Stomach (tissue), 8 donors: ENCODE measurements at regions not wholly inside any gene's neighbourhood (a gene's known extent, or its start where the extent isn't known, plus 50 kb on each side); places are given as distances from the start of the nearest gene placed in this dataset.

ENCODE experiments used
- DNase-seq, 2 donors: peaks; one replicate each; pipeline versions ENCODE4 v3.0.0 to v3.0.0-alpha.2; 2013 to 2019
- H3K27ac ChIP-seq, 5 donors: fragments of 200-600 bp in 4 of 5; sonication (generic) in 4 of 5; one replicate each; pipeline ENCODE4 v1.5.1; 2013 to 2019; ENCODE audit warnings: mild to moderate bottlenecking in 1 of 5, moderate library complexity in 1 of 5
- H3K27me3 ChIP-seq, 3 donors: fragments of 200-600 bp; sonication (generic); one replicate each; pipeline ENCODE4 v1.5.1; 2017 to 2019; ENCODE audit warnings: mixed run types in 1 of 3
- H3K36me3 ChIP-seq, 4 donors: fragments of 200-600 bp; sonication (generic); 1 replicate in 3 of 4; 2 replicates in 1 of 4; pipeline ENCODE4 v1.5.1; 2016 to 2019
- H3K4me1 ChIP-seq, 4 donors: fragments of 200-600 bp; sonication (generic); one replicate each; pipeline ENCODE4 v1.5.1; 2016 to 2019
- H3K4me3 ChIP-seq, 4 donors: fragments of 200-600 bp; sonication (generic) in 3 of 4; one replicate each; pipeline ENCODE4 v1.5.1; 2016 to 2019; ENCODE audit warnings: mild to moderate bottlenecking in 1 of 4
- H3K9me3 ChIP-seq, 4 donors: fragments of 200-600 bp; sonication (generic); one replicate each; pipeline ENCODE4 v1.5.1; 2016 to 2019
- CTCF ChIP-seq, 7 experiments: fragments of 450-650 bp in 4 of 7; fragments of 200-600 bp in 3 of 7; sonication (generic) in 3 of 7; IDR thresholded peaks; one replicate each; pipeline ENCODE4 v1.5.1; 2016 to 2019; ENCODE audit warnings: antibody characterized with exemption in 7 of 7, control low read depth in 2 of 7, mild to moderate bottlenecking in 1 of 7
- EP300 ChIP-seq: sonication (generic); formaldehyde crosslinking; IDR thresholded peaks from one replicate; pipeline ENCODE4 v1.6.1; 2017; ENCODE audit warnings: antibody characterized with exemption
- POLR2A ChIP-seq, 4 donors: fragments of 450-650 bp; IDR thresholded peaks; one replicate each; pipeline ENCODE4 v1.6.1; 2016; ENCODE audit warnings: antibody characterized with exemption in 4 of 4, control low read depth in 2 of 4, mild to moderate bottlenecking in 1 of 4, moderate library complexity in 1 of 4
- POLR2AphosphoS5 ChIP-seq, 3 donors: sonication (generic); formaldehyde crosslinking; IDR thresholded peaks; one replicate each; pipeline ENCODE4 v1.6.1; 2016; ENCODE audit warnings: antibody characterized with exemption in 3 of 3
- WGBS, 5 donors: extraction: QIAGEN DNeasy Blood & Tissue Kit in 3 of 5; methylation state at CpG; one replicate each; pipeline versions ENCODE4 v1.1.5 to v1.1.7; 2013 to 2018; 5-methylcytosine and 5-hydroxymethylcytosine counted together
- intact Hi-C: fragments of 100-400 bp; cut with DNase I; formaldehyde crosslinking; loops from one replicate; pipeline ENCODE4 v1.15.1; 2023; ENCODE audit warnings: low total_unique reads
- donor health status: healthy with polysubstance abuse.
- donor health status: Bipolar disorder and iron deficiency.
- donor health status: healthy.

GRCh38 chr2:150544731-150545130, 57.3 kb upstream of the RND3 start:
- intact Hi-C loops = no loop called here
- H3K4me1 ChIP-seq = no peaks in the 10 kb centered on the region
- no peak for TF ChIP-seq POLR2AphosphoS5 (IDR thresholded peaks at IDR 0.05)
- no peak for TF ChIP-seq POLR2A (IDR thresholded peaks at IDR 0.05)
- TF ChIP-seq CTCF (IDR thresholded peaks at IDR 0.05) = no peak
- no peak for TF ChIP-seq EP300
- no peak overlapping the region for H3K4me3 ChIP-seq
- DNase-seq = no peak
- no peak overlapping the region for H3K27ac ChIP-seq
- no peaks in the 10 kb centered on the region for H3K36me3 ChIP-seq
- WGBS, 5 donors = 86 to 95% (median 90%) methylated on average over 3 of the region's 3 CpGs
- no peaks in the 10 kb centered on the region for H3K27me3 ChIP-seq
- H3K9me3 ChIP-seq = no peaks in the 10 kb centered on the region

- 96 to 98% (median 98%) methylated on average over 17 to 30 of the region's 30 CpGs for WGBS, 5 donors
- no peak for DNase-seq
- H3K27me3 ChIP-seq = no peaks in the 10 kb centered on the region
- H3K9me3 ChIP-seq = no peaks in the 10 kb centered on the region
- H3K36me3 ChIP-seq = no peaks in the 10 kb centered on the region
- no peak overlapping the region for H3K4me3 ChIP-seq
- no peaks in the 10 kb centered on the region for H3K4me1 ChIP-seq
- TF ChIP-seq EP300 = no peak
- TF ChIP-seq CTCF (IDR thresholded peaks at IDR 0.05) = no peak
- TF ChIP-seq POLR2A (IDR thresholded peaks at IDR 0.05) = no peak
- no peak for TF ChIP-seq POLR2AphosphoS5 (IDR thresholded peaks at IDR 0.05)
- intact Hi-C loops = no loop called here
- H3K27ac ChIP-seq = no peak overlapping the region
Observed at GRCh38 chr2:150542692-150543091, 55.2 kb upstream of the RND3 start.

- no peak overlapping the region for H3K4me3 ChIP-seq
- TF ChIP-seq EP300 (no peak), CTCF (IDR thresholded peaks at IDR 0.05) (no peak), POLR2A (IDR thresholded peaks at IDR 0.05) (no peak), POLR2AphosphoS5 (IDR thresholded peaks at IDR 0.05) (no peak)
- no peaks in the 10 kb centered on the region for H3K4me1 ChIP-seq
- whole genome bisulfite sequencing, 5 donors = 87 to 99% (median 95%) methylated on average over 4 to 8 of the region's 19 CpGs
- no peaks in the 10 kb centered on the region for H3K9me3 ChIP-seq
- H3K27ac ChIP-seq = no peak overlapping the region
- no peak for DNase-seq
- no peaks in the 10 kb centered on the region for H3K27me3 ChIP-seq
- intact Hi-C loops = no loop called here
- no peaks in the 10 kb centered on the region for H3K36me3 ChIP-seq
Observed at GRCh38 chr2:150542172-150542571, 54.7 kb upstream of the RND3 start.

GRCh38 chr2:150538651-150539201, 51.3 kb upstream of the RND3 start:
- WGBS, 5 donors = 68 to 75% (median 72%) methylated on average over 7 of the region's 7 CpGs
- no peak overlapping the region for H3K4me3 ChIP-seq
- no peaks in the 10 kb centered on the region for H3K4me1 ChIP-seq
- intact Hi-C loops = no loop called here
- H3K27ac ChIP-seq = no peak overlapping the region
- DNase-seq = peak in 1 of 2 donors; percentile 52
- H3K9me3 ChIP-seq = no peaks in the 10 kb centered on the region
- no peaks in the 10 kb centered on the region for H3K36me3 ChIP-seq
- no peaks in the 10 kb centered on the region for H3K27me3 ChIP-seq
- no peak for TF ChIP-seq EP300
- no peak for TF ChIP-seq POLR2A (IDR thresholded peaks at IDR 0.05)
- no peak for TF ChIP-seq POLR2AphosphoS5 (IDR thresholded peaks at IDR 0.05)
- no peak for TF ChIP-seq CTCF (IDR thresholded peaks at IDR 0.05)
